ENCODE measurements at regions not wholly inside any gene's neighbourhood (a gene's known extent, or its start where the extent isn't known, plus 50 kb on each side); places are given as distances from the start of the nearest gene placed in this dataset.

DNA sequence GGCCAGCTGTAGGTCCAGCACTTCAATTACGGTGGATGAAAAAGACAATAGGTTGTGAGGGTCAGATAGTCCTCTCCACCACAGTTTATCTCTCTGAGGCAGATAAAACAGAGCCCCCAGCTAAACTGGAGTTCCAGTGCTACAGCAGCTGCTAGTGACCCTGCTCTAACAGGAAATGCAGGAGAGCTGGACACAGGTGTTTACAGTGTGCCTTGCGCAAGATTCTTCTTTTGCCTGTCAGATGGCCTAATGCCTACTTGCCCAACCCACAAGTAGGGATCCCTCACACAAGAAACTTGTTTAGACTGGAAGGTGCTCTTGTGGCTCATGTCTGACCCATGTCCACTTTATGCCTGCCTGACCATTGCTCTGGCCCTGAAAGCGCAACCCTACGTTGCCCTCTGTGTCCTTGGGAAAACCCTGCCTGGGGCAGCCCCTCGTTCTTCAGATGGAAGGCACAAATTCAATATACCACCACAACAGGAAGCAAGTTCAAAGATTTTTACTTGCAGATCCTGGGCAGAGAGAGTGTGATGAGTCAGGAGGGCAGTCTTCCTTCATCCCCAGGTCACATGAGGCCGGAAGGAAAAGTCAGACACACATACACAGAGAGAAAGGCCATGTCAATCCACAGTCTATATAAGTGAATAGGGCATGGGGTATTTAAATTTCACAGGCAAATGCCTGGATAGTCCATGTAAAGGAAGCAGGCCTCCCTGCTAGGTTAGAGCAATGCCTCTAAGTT is 105.1 kb upstream of the ADGRL3 start:
- CTCF ChIA-PET = no interaction called here
- no TSS peak for BruUV-seq (replicated peaks)
- no peak for ATAC-seq

DNA sequence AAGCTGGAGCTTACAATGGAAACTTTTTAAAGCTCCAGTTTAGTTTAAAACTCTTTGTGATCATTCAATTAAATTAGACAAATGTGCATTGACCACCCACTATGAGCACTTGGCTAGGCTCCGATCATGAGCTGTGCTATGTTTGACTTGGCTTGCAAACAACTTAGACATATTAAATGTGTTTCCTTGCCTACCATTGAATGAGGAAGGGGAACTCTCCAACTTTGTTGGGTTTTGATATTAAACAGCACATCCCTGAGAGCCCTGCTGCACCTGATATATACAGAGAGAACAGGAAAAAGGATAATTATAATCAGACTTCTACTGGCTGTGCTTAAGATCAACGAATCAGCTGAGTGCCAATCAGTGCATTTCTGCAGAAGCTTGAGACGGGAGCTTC is 71.4 kb upstream of the ADGRL3 start:
- intact Hi-C loops (cut with micrococcal nuclease) = no loop called here
- H2AFZ ChIP-seq (ENCODE audit: low read length) = peak overlapping the region; percentile 36; the same call in 1 of the 2 replicates
- H3K9ac ChIP-seq (ENCODE audit: low read length) = no peak overlapping the region
- DNase-seq = no peak
- no peak overlapping the region for H3K4me3 ChIP-seq (ENCODE audit: low read length)
- no peaks in the 10 kb centered on the region for H3K9me2 ChIP-seq (replicated peaks; ENCODE audit: low read length)
- H3F3A ChIP-seq (ENCODE audit: low read length, unreplicated experiment) = no peaks in the 10 kb centered on the region
- POLR2A ChIA-PET (ENCODE audit: unreplicated experiment) = no interaction called here
- H3K36me3 ChIP-seq (ENCODE audit: low read depth, low read length) = no peaks in the 10 kb centered on the region
- no peaks in the 10 kb centered on the region for H4K20me1 ChIP-seq (ENCODE audit: low read length)
- H3K79me2 ChIP-seq (ENCODE audit: low read length) = no peaks in the 10 kb centered on the region
- H3K4me2 ChIP-seq (ENCODE audit: low read length) = no peak overlapping the region
- H3K4me1 ChIP-seq (ENCODE audit: insufficient read depth, low read length) = no peaks in the 10 kb centered on the region
- H3K27me3 ChIP-seq (ENCODE audit: low read length) = no peaks in the 10 kb centered on the region
- H3K9me3 ChIP-seq (ENCODE audit: low read length) = no peaks in the 10 kb centered on the region
- no peak for ATAC-seq
- H3K27ac ChIP-seq (ENCODE audit: low read length) = no peak overlapping the region
- CTCF ChIA-PET = no interaction called here
- no TSS peak for BruUV-seq (replicated peaks)
- no peak for TF ChIP-seq EZH2 (IDR thresholded peaks at IDR 0.05; ENCODE audit: low read length, unreplicated experiment)
- no peak for TF ChIP-seq EZH2phosphoT487 (IDR thresholded peaks at IDR 0.05; ENCODE audit: borderline replicate concordance, low read length)
- TF ChIP-seq, protein P1, sequence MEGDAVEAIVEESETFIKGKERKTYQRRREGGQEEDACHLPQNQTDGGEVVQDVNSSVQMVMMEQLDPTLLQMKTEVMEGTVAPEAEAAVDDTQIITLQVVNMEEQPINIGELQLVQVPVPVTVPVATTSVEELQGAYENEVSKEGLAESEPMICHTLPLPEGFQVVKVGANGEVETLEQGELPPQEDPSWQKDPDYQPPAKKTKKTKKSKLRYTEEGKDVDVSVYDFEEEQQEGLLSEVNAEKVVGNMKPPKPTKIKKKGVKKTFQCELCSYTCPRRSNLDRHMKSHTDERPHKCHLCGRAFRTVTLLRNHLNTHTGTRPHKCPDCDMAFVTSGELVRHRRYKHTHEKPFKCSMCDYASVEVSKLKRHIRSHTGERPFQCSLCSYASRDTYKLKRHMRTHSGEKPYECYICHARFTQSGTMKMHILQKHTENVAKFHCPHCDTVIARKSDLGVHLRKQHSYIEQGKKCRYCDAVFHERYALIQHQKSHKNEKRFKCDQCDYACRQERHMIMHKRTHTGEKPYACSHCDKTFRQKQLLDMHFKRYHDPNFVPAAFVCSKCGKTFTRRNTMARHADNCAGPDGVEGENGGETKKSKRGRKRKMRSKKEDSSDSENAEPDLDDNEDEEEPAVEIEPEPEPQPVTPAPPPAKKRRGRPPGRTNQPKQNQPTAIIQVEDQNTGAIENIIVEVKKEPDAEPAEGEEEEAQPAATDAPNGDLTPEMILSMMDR (conservative IDR thresholded peaks at IDR 0.05; ENCODE audit: low read depth, low read length) = no peak

More for the DNA sequence above, 105.1 kb upstream of the ADGRL3 start:
- Histone ChIP-seq H3K79me2 (ENCODE audit: low read length) (no peaks in the 10 kb centered on the region), H3K27me3 (ENCODE audit: low read length) (no peaks in the 10 kb centered on the region), H3F3A (ENCODE audit: low read length, unreplicated experiment) (no peaks in the 10 kb centered on the region), H3K4me3 (ENCODE audit: low read length) (no peak overlapping the region), H3K4me1 (ENCODE audit: insufficient read depth, low read length) (no peaks in the 10 kb centered on the region), H3K9me3 (ENCODE audit: low read length) (no peaks in the 10 kb centered on the region), H3K4me2 (ENCODE audit: low read length) (no peak overlapping the region), H3K36me3 (ENCODE audit: low read depth, low read length) (no peaks in the 10 kb centered on the region), H3K9me2 (replicated peaks; ENCODE audit: low read length) (no peaks in the 10 kb centered on the region), H2AFZ (ENCODE audit: low read length) (no peak overlapping the region), H3K9ac (ENCODE audit: low read length) (no peak overlapping the region), H4K20me1 (ENCODE audit: low read length) (no peaks in the 10 kb centered on the region), H3K27ac (ENCODE audit: low read length) (no peak overlapping the region)
- DNase-seq = no peak
- TF ChIP-seq EZH2 (IDR thresholded peaks at IDR 0.05; ENCODE audit: low read length, unreplicated experiment) = no peak
- TF ChIP-seq, protein P1 (conservative IDR thresholded peaks at IDR 0.05; ENCODE audit: low read depth, low read length) = no peak
- no peak for TF ChIP-seq EZH2phosphoT487 (IDR thresholded peaks at IDR 0.05; ENCODE audit: borderline replicate concordance, low read length)
- intact Hi-C loops (cut with micrococcal nuclease) = no loop called here
- POLR2A ChIA-PET (ENCODE audit: unreplicated experiment) = no interaction called here

DNA sequence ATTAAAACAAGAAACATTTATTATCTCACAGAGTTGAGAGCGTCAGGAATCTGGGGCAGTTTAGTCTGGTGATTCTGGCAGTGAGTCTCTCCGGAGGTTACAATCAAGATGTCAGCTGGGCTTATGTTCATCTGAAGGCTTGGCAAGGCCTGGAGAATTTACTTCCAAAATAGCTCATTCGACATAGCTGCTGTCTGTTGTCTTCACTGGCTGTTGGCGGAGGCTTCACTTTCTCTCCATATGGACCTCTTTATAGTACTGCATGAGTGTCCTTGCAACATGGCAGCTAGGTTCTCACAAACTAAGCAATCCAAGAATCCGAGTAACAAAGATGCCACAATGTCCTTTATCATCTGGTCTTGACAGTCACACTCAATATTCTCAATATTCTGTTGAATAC is 70.2 kb upstream of the ADGRL3 start:
- no peaks in the 10 kb centered on the region for H3F3A ChIP-seq (ENCODE audit: low read length, unreplicated experiment)
- no peak for ATAC-seq
- no peak overlapping the region for H3K4me3 ChIP-seq (ENCODE audit: low read length)
- no peak for DNase-seq
- no peaks in the 10 kb centered on the region for H4K20me1 ChIP-seq (ENCODE audit: low read length)
- no peak overlapping the region for H3K27ac ChIP-seq (ENCODE audit: low read length)
- H3K9me3 ChIP-seq (ENCODE audit: low read length) = no peaks in the 10 kb centered on the region
- no peak overlapping the region for H2AFZ ChIP-seq (ENCODE audit: low read length)
- H3K4me2 ChIP-seq (ENCODE audit: low read length) = no peak overlapping the region
- intact Hi-C loops (cut with micrococcal nuclease) = loop anchor here (10.0 kb wide), 1 partner anchor 325 kb away; no protein-coding TSS in a partner anchor
- ChIA-PET POLR2A (ENCODE audit: unreplicated experiment) (no interaction called here), CTCF (no interaction called here)
- H3K9me2 ChIP-seq (replicated peaks; ENCODE audit: low read length) = no peaks in the 10 kb centered on the region
- TF ChIP-seq EZH2 (IDR thresholded peaks at IDR 0.05; ENCODE audit: low read length, unreplicated experiment) (no peak), EZH2phosphoT487 (IDR thresholded peaks at IDR 0.05; ENCODE audit: borderline replicate concordance, low read length) (no peak)
- TF ChIP-seq, protein P1 (conservative IDR thresholded peaks at IDR 0.05; ENCODE audit: low read depth, low read length) = no peak
- no peaks in the 10 kb centered on the region for H3K36me3 ChIP-seq (ENCODE audit: low read depth, low read length)
- no peak overlapping the region for H3K9ac ChIP-seq (ENCODE audit: low read length)
- no peaks in the 10 kb centered on the region for H3K4me1 ChIP-seq (ENCODE audit: insufficient read depth, low read length)
- no TSS peak for BruUV-seq (replicated peaks)
- no peaks in the 10 kb centered on the region for H3K27me3 ChIP-seq (ENCODE audit: low read length)
- H3K79me2 ChIP-seq (ENCODE audit: low read length) = no peaks in the 10 kb centered on the region

Data from PC-3 (cell line).